ENCODE measurements at regions not wholly inside any gene's neighbourhood (a gene's known extent, or its start where the extent isn't known, plus 50 kb on each side); places are given as distances from the start of the nearest gene placed in this dataset.

DNA sequence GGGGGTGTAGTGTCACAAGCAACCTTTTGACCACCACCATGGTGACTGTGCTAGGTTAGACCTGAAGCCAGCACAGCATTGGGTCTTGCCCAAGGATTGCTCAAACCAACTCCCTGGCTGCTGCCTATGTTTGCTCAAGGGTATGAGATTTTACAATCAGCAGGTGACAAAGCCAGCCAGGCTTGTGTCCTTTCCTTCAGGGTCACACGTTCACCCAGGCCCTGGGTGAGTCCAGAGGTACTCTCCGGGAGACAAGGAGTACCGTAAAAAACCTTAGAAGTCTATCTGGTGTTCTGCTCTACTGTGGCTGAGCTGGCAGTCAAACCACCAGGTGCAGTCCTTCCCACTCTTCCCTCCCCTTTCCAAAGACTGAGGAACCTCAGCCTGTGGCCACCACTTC, 238.9 kb upstream of the MIS18BP1 start:
- no peaks in the 10 kb centered on the region for H3K79me2 ChIP-seq (ENCODE audit: insufficient read depth, low read length)
- FAIRE-seq (no peak), DNase-seq (ENCODE audit: low read depth) (no peak)
- H3K4me1 ChIP-seq (ENCODE audit: insufficient read depth, low read length) = no peaks in the 10 kb centered on the region
- Mint-ChIP-seq H3K27ac (ENCODE audit: unreplicated experiment) (no peak overlapping the region), H3K27me3 (ENCODE audit: low read depth, unreplicated experiment) (no peaks in the 10 kb centered on the region), H3K4me3 (ENCODE audit: unreplicated experiment) (no peak overlapping the region), H3K9me3 (ENCODE audit: unreplicated experiment) (peaks cover 2% of the 10 kb centered on the region), H3K36me3 (ENCODE audit: low read depth, unreplicated experiment) (no peaks in the 10 kb centered on the region), H3K4me1 (ENCODE audit: low read depth, unreplicated experiment) (no peaks in the 10 kb centered on the region)
- no peak overlapping the region for H3K9ac ChIP-seq (ENCODE audit: low read length)
- H3K4me3 ChIP-seq (ENCODE audit: insufficient read depth, low read depth, low read length) = no peak overlapping the region
- no peaks in the 10 kb centered on the region for H4K20me1 ChIP-seq (ENCODE audit: insufficient read depth, low read length)
- no peak overlapping the region for H3K27ac ChIP-seq (ENCODE audit: low read depth, low read length)
- TF ChIP-seq, protein P1, sequence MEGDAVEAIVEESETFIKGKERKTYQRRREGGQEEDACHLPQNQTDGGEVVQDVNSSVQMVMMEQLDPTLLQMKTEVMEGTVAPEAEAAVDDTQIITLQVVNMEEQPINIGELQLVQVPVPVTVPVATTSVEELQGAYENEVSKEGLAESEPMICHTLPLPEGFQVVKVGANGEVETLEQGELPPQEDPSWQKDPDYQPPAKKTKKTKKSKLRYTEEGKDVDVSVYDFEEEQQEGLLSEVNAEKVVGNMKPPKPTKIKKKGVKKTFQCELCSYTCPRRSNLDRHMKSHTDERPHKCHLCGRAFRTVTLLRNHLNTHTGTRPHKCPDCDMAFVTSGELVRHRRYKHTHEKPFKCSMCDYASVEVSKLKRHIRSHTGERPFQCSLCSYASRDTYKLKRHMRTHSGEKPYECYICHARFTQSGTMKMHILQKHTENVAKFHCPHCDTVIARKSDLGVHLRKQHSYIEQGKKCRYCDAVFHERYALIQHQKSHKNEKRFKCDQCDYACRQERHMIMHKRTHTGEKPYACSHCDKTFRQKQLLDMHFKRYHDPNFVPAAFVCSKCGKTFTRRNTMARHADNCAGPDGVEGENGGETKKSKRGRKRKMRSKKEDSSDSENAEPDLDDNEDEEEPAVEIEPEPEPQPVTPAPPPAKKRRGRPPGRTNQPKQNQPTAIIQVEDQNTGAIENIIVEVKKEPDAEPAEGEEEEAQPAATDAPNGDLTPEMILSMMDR (IDR thresholded peaks at IDR 0.05; ENCODE audit: insufficient read depth, low read depth, low read length) = no peak
- H3K27me3 ChIP-seq (ENCODE audit: insufficient read depth, low read length) = no peaks in the 10 kb centered on the region
- H3K36me3 ChIP-seq (ENCODE audit: insufficient read depth, low read length) = no peaks in the 10 kb centered on the region
- no peak overlapping the region for H2AFZ ChIP-seq (ENCODE audit: low read depth, low read length)
- H3K4me2 ChIP-seq (ENCODE audit: low read length) = no peak overlapping the region
- H3K9me3 ChIP-seq (ENCODE audit: insufficient read depth, low read depth, low read length) = no peaks in the 10 kb centered on the region

DNA sequence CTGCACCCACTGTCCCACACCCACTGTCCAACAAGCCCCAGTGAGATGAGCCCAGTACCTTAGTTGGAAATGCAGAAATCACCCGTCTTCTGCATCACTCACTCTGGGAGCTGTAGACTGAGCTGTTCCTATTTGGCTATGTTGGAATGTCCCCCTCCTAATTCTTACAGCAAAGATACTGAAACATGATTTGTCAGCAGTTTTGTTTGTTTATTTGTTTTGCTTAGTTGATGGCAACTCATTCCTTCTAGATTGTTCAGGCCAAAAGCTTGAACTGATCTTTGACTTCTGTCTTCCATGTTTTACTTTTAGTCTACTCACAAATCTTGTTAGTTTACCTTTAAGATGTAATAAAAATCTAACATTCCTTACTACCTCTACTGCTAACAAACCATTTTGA, 233.6 kb upstream of the MIS18BP1 start:
- no peak overlapping the region for H3K9ac ChIP-seq (ENCODE audit: low read length)
- Mint-ChIP-seq H3K9me3 (ENCODE audit: unreplicated experiment) (peaks cover 8% of the 10 kb centered on the region), H3K36me3 (ENCODE audit: low read depth, unreplicated experiment) (no peaks in the 10 kb centered on the region), H3K27ac (ENCODE audit: unreplicated experiment) (no peak overlapping the region), H3K27me3 (ENCODE audit: low read depth, unreplicated experiment) (peaks cover 2% of the 10 kb centered on the region), H3K4me3 (ENCODE audit: unreplicated experiment) (no peak overlapping the region), H3K4me1 (ENCODE audit: low read depth, unreplicated experiment) (no peaks in the 10 kb centered on the region)
- no peaks in the 10 kb centered on the region for H3K9me3 ChIP-seq (ENCODE audit: insufficient read depth, low read depth, low read length)
- no peak overlapping the region for H3K4me2 ChIP-seq (ENCODE audit: low read length)
- H4K20me1 ChIP-seq (ENCODE audit: insufficient read depth, low read length) = no peaks in the 10 kb centered on the region
- no peaks in the 10 kb centered on the region for H3K79me2 ChIP-seq (ENCODE audit: insufficient read depth, low read length)
- H3K36me3 ChIP-seq (ENCODE audit: insufficient read depth, low read length) = no peaks in the 10 kb centered on the region
- TF ChIP-seq, protein P1 (IDR thresholded peaks at IDR 0.05; ENCODE audit: insufficient read depth, low read depth, low read length) = no peak
- no peak for TF ChIP-seq EZH2 (IDR thresholded peaks at IDR 0.05; ENCODE audit: insufficient read depth, low read length)
- DNase-seq (ENCODE audit: low read depth) (no peak), FAIRE-seq (no peak)
- H3K27me3 ChIP-seq (ENCODE audit: insufficient read depth, low read length) = no peaks in the 10 kb centered on the region
- no peak overlapping the region for H3K4me3 ChIP-seq (ENCODE audit: insufficient read depth, low read depth, low read length)
- no peak overlapping the region for H3K27ac ChIP-seq (ENCODE audit: low read depth, low read length)
- no peak overlapping the region for H2AFZ ChIP-seq (ENCODE audit: low read depth, low read length)
- no peaks in the 10 kb centered on the region for H3K4me1 ChIP-seq (ENCODE audit: insufficient read depth, low read length)

DNA sequence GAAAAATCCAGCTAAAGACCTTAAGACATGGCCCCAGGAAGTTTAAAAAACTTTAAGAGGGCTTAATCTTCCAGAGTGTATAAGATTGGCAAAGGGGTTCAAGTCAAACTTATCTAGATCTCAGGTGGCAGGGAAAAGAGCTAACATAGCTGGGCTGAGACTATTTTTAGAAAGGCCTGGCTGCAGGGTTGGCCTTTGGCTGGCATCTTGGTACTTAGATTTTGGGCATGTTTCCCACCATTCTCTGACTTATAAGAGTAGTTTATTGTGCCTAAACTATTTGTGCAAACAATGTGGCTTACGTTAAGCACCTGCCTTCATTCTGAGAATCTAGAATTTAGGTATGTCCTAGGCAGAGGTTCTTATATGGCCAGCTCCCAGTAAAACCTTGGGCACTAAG, 214.0 kb upstream of the MIS18BP1 start:
- Histone ChIP-seq H4K20me1 (ENCODE audit: insufficient read depth, low read length) (no peaks in the 10 kb centered on the region), H3K27ac (ENCODE audit: low read depth, low read length) (no peak overlapping the region), H3K27me3 (ENCODE audit: insufficient read depth, low read length) (no peaks in the 10 kb centered on the region), H3K36me3 (ENCODE audit: insufficient read depth, low read length) (no peaks in the 10 kb centered on the region), H3K79me2 (ENCODE audit: insufficient read depth, low read length) (no peaks in the 10 kb centered on the region), H3K9me3 (ENCODE audit: insufficient read depth, low read depth, low read length) (no peaks in the 10 kb centered on the region), H3K4me3 (ENCODE audit: insufficient read depth, low read depth, low read length) (no peak overlapping the region), H3K9ac (ENCODE audit: low read length) (no peak overlapping the region), H3K4me2 (ENCODE audit: low read length) (no peak overlapping the region), H2AFZ (ENCODE audit: low read depth, low read length) (no peak overlapping the region), H3K4me1 (ENCODE audit: insufficient read depth, low read length) (no peaks in the 10 kb centered on the region)
- no peaks in the 10 kb centered on the region for H3K9me3 Mint-ChIP-seq (ENCODE audit: unreplicated experiment)
- H3K27me3 Mint-ChIP-seq (ENCODE audit: low read depth, unreplicated experiment) = no peaks in the 10 kb centered on the region
- DNase-seq (ENCODE audit: low read depth) = no peak
- no peak overlapping the region for H3K4me3 Mint-ChIP-seq (ENCODE audit: unreplicated experiment)
- H3K27ac Mint-ChIP-seq (ENCODE audit: unreplicated experiment) = no peak overlapping the region
- TF ChIP-seq, protein P1 (IDR thresholded peaks at IDR 0.05; ENCODE audit: insufficient read depth, low read depth, low read length) = no peak
- TF ChIP-seq EZH2 (IDR thresholded peaks at IDR 0.05; ENCODE audit: insufficient read depth, low read length) = no peak
- H3K36me3 Mint-ChIP-seq (ENCODE audit: low read depth, unreplicated experiment) = no peaks in the 10 kb centered on the region
- no peaks in the 10 kb centered on the region for H3K4me1 Mint-ChIP-seq (ENCODE audit: low read depth, unreplicated experiment)
- no peak for FAIRE-seq
